K562 (cell line): ENCODE measurements at regions not wholly inside any gene's neighbourhood (a gene's known extent, or its start where the extent isn't known, plus 50 kb on each side); places are given as distances from the start of the nearest gene placed in this dataset.
A peak's percentile ranks its signal among the peaks of the same experiment; 100 is the strongest.

Experiments
- ATAC-seq: fragments of 200-7000 bp; cut with Tn5 transposase; 3 replicates; pipeline ENCODE4 v1.9.1; 2020; ENCODE audit warnings: moderate library complexity
- BruUV-seq: library from RNA; stranded (reverse); fragments of 400-500 nt; replicated peaks from 2 replicates; lab custom pipeline; 2021; lab: Mats Ljungman, UMichigan
- CTCF ChIA-PET: fragments of 300-600 bp; formaldehyde crosslinking; extraction: SDS; loops from one replicate; lab custom pipeline; 2021; ENCODE audit warnings: low intra/inter-chr PET ratio; lab: Yijun Ruan, JAX
- POLR2A ChIA-PET: fragments of 300-600, 350-650 bp; sonication (Branson Sonifier 250); formaldehyde crosslinking; extraction: SDS; loops from one replicate; lab custom pipeline; 2021; ENCODE audit warnings: antibody characterized with exemption, inconsistent platforms; lab: Yijun Ruan, JAX
- DNase-seq, 4 experiments: peaks; one replicate each; pipeline versions ENCODE4 v3.0.0 to v3.0.0-alpha.2; 2011 to 2018; ENCODE audit warnings: low spot score in 3 of 4, mixed read lengths in 3 of 4; ENCODE audit errors: extremely low read depth in 1 of 4
- FAIRE-seq: peaks from 2 replicates; lab custom pipeline; 2011; peaks lifted over from hg19 to GRCh38; lab: Jason Lieb, UNC
- H2AFZ ChIP-seq: 2 replicates; pipeline ENCODE4 v1.6.0; 2011; ENCODE audit warnings: low read depth, low read length, control low read depth, inconsistent platforms
- H3K27ac ChIP-seq: fragments of 200-600 bp; 3 replicates; pipeline ENCODE4 v1.8.0; 2011; ENCODE audit warnings: low read depth, mild to moderate bottlenecking, control low read depth, inconsistent platforms, low read length, moderate library complexity, mixed read lengths; ENCODE audit errors: extremely low read depth
- H3K27me3 ChIP-seq, 2 experiments: fragments of 300-600 bp in 1 of 2; 2 replicates in 1 of 2; 3 replicates in 1 of 2; pipeline versions ENCODE4 v1.6.0 to v1.8.0; 2011; ENCODE audit warnings: inconsistent platforms in 2 of 2, low read length in 2 of 2, mild to moderate bottlenecking in 1 of 2, mixed read lengths in 1 of 2, moderate library complexity in 1 of 2; ENCODE audit not compliant: control insufficient read depth in 2 of 2, insufficient read depth in 2 of 2
- H3K36me3 ChIP-seq: fragments of 300-600 bp; 3 replicates; pipeline ENCODE4 v1.8.0; 2011; ENCODE audit warnings: mild to moderate bottlenecking, low read length, inconsistent platforms; ENCODE audit not compliant: control insufficient read depth, insufficient read depth
- H3K4me1 ChIP-seq, 2 experiments: fragments of 200-600 bp in 1 of 2; replicated peaks in 1 of 2; 2 replicates in 1 of 2; 3 replicates in 1 of 2; pipeline versions ENCODE4 v1.5.1 to v1.8.0; 2011; ENCODE audit warnings: inconsistent platforms in 2 of 2, low read length in 2 of 2, mild to moderate bottlenecking in 1 of 2, mixed read lengths in 1 of 2, moderate library complexity in 1 of 2; ENCODE audit not compliant: control insufficient read depth in 2 of 2, insufficient read depth in 2 of 2
- H3K4me2 ChIP-seq: 2 replicates; pipeline ENCODE4 v1.6.1; 2011; ENCODE audit warnings: low read length, control low read depth, inconsistent platforms, mixed read lengths; ENCODE audit not compliant: insufficient read depth
- H3K4me3 ChIP-seq: fragments of 200-600 bp; sonication (generic), shearing (Covaris generic); 2 replicates; pipeline ENCODE4 v1.5.1; 2016; ENCODE audit warnings: control low read depth, inconsistent platforms
- H3K79me2 ChIP-seq: fragments of 200-600 bp; 3 replicates; pipeline ENCODE4 v1.8.0; 2011; ENCODE audit warnings: low read length, inconsistent platforms; ENCODE audit not compliant: control insufficient read depth, insufficient read depth
- H3K9ac ChIP-seq, 2 experiments: 2 replicates each; pipeline versions ENCODE4 v1.6.0 to v1.6.1; 2011; ENCODE audit warnings: low read depth in 2 of 2, low read length in 2 of 2, control low read depth in 1 of 2, inconsistent platforms in 1 of 2, mild to moderate bottlenecking in 1 of 2, mixed read lengths in 1 of 2; ENCODE audit not compliant: insufficient read depth in 1 of 2
- H3K9me1 ChIP-seq: one replicate; pipeline ENCODE4 v1.6.0; 2011; ENCODE audit warnings: inconsistent platforms, mild to moderate bottlenecking, low read length, moderate library complexity; ENCODE audit not compliant: control insufficient read depth, insufficient read depth
- H3K9me3 ChIP-seq: replicated peaks from 2 replicates; pipeline ENCODE4 v1.5.1; 2011; ENCODE audit warnings: low read depth, low read length, inconsistent platforms; ENCODE audit not compliant: control insufficient read depth, insufficient read depth
- H4K20me1 ChIP-seq: replicated peaks from 2 replicates; pipeline ENCODE4 v1.6.1; 2011; ENCODE audit warnings: low read length, inconsistent platforms, mixed read lengths; ENCODE audit not compliant: control insufficient read depth, insufficient read depth
- FOSL1 ChIP-seq: fragments of 200-800 bp; sonication (Bioruptor generic); conservative IDR thresholded peaks from 2 replicates; pipeline ENCODE4 v1.6.1; 2016; ENCODE audit warnings: missing genetic modification characterization, missing compliant biosample characterization
- WGBS: fragments of 100-300 bp; shearing (Covaris generic); methylation state at CpG from one replicate; pipeline ENCODE4 v1.1.6; 2016; ENCODE audit warnings: low coverage, mixed read lengths; ENCODE audit not compliant: insufficient coverage; ENCODE audit errors: missing lambda C conversion rate; 5-methylcytosine and 5-hydroxymethylcytosine counted together
- in situ Hi-C: fragments of 300-500 bp; cut with MboI; formaldehyde crosslinking; loops from 4 replicates; pipeline ENCODE4 v1.15.0; 2018; ENCODE audit warnings: inconsistent platforms, mixed read lengths
- intact Hi-C: fragments of 100-400 bp; cut with micrococcal nuclease; formaldehyde crosslinking; loops from 2 replicates; pipeline ENCODE4 v1.14.2; 2022
- TF ChIP-seq, protein P1 (sequence below), 2 experiments: fragments of 450-650 bp; IDR thresholded peaks; 2 replicates each; pipeline ENCODE4 v1.6.1; 2018; ENCODE audit warnings: mild to moderate bottlenecking in 2 of 2, low read depth in 1 of 2; ENCODE audit not compliant: partially characterized antibody in 2 of 2

DNA sequence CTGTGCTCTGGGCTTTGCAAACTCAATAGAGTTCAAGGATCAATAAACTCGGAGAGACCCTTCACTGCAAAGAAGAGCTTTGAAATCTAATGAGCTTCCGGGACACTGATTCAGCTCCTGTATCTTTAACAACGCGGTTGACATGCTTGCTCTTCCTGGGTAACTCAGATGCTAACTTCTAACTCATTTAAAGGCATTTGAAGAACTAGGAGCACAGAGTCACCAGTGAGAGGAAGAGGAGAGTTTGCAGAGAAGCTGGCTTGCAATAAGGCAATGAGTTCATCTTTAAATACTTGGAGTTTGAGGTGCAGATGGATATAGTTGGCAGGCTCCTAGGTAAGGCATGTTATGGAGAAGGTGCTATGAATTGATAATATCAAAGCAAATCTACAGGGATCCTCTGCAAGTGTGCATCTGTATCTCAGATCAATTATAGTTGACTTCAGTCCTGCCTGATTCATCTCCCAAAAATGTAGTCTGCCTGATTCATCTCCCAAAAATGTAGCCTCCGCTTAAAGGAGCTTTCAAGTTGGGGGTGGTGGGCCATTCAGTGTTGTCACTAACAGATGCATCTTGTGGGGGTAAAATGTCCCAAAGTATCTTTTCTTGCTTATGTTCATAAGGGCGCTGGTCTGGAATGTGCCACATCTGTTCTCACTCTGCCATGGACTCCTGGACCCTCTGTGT is 182.5 kb upstream of the PRSS58 start:
- no peaks in the 10 kb centered on the region for H3K4me1 ChIP-seq
- ATAC-seq (no peak), DNase-seq (no peak), FAIRE-seq (no peak)
- POLR2A ChIA-PET: interaction anchor here (1.2 kb wide), 1 partner anchor 246 kb away, joined by 3 read pairs; no protein-coding TSS in a partner anchor
- intact Hi-C loops (no loop called here), in situ Hi-C loops (no loop called here)
- no peak overlapping the region for H3K9ac ChIP-seq
- H3K9me3 ChIP-seq: no peaks in the 10 kb centered on the region
- TF ChIP-seq, protein P1, sequence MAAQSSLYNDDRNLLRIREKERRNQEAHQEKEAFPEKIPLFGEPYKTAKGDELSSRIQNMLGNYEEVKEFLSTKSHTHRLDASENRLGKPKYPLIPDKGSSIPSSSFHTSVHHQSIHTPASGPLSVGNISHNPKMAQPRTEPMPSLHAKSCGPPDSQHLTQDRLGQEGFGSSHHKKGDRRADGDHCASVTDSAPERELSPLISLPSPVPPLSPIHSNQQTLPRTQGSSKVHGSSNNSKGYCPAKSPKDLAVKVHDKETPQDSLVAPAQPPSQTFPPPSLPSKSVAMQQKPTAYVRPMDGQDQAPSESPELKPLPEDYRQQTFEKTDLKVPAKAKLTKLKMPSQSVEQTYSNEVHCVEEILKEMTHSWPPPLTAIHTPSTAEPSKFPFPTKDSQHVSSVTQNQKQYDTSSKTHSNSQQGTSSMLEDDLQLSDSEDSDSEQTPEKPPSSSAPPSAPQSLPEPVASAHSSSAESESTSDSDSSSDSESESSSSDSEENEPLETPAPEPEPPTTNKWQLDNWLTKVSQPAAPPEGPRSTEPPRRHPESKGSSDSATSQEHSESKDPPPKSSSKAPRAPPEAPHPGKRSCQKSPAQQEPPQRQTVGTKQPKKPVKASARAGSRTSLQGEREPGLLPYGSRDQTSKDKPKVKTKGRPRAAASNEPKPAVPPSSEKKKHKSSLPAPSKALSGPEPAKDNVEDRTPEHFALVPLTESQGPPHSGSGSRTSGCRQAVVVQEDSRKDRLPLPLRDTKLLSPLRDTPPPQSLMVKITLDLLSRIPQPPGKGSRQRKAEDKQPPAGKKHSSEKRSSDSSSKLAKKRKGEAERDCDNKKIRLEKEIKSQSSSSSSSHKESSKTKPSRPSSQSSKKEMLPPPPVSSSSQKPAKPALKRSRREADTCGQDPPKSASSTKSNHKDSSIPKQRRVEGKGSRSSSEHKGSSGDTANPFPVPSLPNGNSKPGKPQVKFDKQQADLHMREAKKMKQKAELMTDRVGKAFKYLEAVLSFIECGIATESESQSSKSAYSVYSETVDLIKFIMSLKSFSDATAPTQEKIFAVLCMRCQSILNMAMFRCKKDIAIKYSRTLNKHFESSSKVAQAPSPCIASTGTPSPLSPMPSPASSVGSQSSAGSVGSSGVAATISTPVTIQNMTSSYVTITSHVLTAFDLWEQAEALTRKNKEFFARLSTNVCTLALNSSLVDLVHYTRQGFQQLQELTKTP (IDR thresholded peaks at IDR 0.05; ENCODE audit: low read depth in 1 of 2, partially characterized antibody in 2 of 2): no peak
- TF ChIP-seq FOSL1 (tag): peak; percentile 24; the same call in 1 of the 2 replicates
- H3K4me3 ChIP-seq: no peak overlapping the region
- BruUV-seq: no TSS peak
- no peaks in the 10 kb centered on the region for H3K9me1 ChIP-seq
- no peaks in the 10 kb centered on the region for H3K36me3 ChIP-seq
- H3K27me3 ChIP-seq: peaks cover 0 to 4% of the 10 kb centered on the region in 2 experiments; a peak in 1 of 5 replicates
- H3K27ac ChIP-seq: no peak overlapping the region
- 2% methylated on average over 6 of the region's 6 CpGs for WGBS
- no peaks in the 10 kb centered on the region for H4K20me1 ChIP-seq
- H3K4me2 ChIP-seq: no peak overlapping the region
- H3K79me2 ChIP-seq: no peaks in the 10 kb centered on the region
- CTCF ChIA-PET: no interaction called here
- no peak overlapping the region for H2AFZ ChIP-seq
